ENCODE measurements at regions not wholly inside any gene's neighbourhood (a gene's known extent, or its start where the extent isn't known, plus 50 kb on each side); places are given as distances from the start of the nearest gene placed in this dataset.

DNA sequence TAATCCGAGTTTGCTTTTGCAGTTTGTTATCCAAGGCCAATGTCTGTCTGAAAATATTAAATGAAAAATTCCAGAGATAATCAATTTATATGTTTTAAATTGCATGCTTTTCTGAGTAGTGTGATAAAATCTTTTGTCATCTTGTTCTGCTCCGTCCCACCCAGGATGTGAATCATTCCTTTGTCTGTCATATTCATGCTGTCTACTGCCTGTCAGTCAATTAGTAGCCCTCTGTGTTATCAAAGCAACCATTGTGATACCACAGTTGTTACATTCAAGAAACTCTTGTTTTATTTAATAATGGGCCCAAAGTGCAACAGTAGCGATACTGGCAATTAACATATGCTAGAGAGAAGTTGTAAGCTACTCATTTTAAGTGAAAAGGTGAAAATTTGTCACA is 819.3 kb downstream of the BRINP3 start:
- Histone ChIP-seq H4K20me1 (replicated peaks; ENCODE audit: insufficient read depth) (no peaks in the 10 kb centered on the region), H3K27me3 (ENCODE audit: insufficient read depth) (no peaks in the 10 kb centered on the region), H3K4me3 (no peak overlapping the region), H3K79me2 (replicated peaks; ENCODE audit: insufficient read depth) (no peaks in the 10 kb centered on the region), H3K4me2 (no peak overlapping the region), H2AFZ (no peak overlapping the region), H3K4me1 (ENCODE audit: insufficient read depth) (no peaks in the 10 kb centered on the region), H3K36me3 (ENCODE audit: insufficient read depth) (no peaks in the 10 kb centered on the region), H3F3A (replicated peaks; ENCODE audit: low read depth) (no peaks in the 10 kb centered on the region), H3K27ac (ENCODE audit: low read depth) (no peak overlapping the region), H3K9me2 (ENCODE audit: insufficient read depth) (no peaks in the 10 kb centered on the region)
- no peaks in the 10 kb centered on the region for H3K27me3 Mint-ChIP-seq (ENCODE audit: insufficient read depth, low read depth, poor library complexity)
- TF ChIP-seq NANOG (IDR thresholded peaks at IDR 0.05; ENCODE audit: borderline replicate concordance) (no peak), ZNF331 (CRISPR knock-in tag; IDR thresholded peaks at IDR 0.05; ENCODE audit: low read depth) (no peak), STAT1 (IDR thresholded peaks at IDR 0.05; ENCODE audit: unreplicated experiment) (no peak), EZH2 (IDR thresholded peaks at IDR 0.05; ENCODE audit: low read depth, unreplicated experiment) (no peak), JUNB (IDR thresholded peaks at IDR 0.05; ENCODE audit: unreplicated experiment) (no peak), CREB1 (CRISPR knock-in tag; IDR thresholded peaks at IDR 0.05; ENCODE audit: low read depth) (no peak), ZNF114 (CRISPR knock-in tag; IDR thresholded peaks at IDR 0.05) (no peak), POLR2AphosphoS5 (IDR thresholded peaks at IDR 0.05; ENCODE audit: low read depth) (no peak)
- TF ChIP-seq, protein P1, sequence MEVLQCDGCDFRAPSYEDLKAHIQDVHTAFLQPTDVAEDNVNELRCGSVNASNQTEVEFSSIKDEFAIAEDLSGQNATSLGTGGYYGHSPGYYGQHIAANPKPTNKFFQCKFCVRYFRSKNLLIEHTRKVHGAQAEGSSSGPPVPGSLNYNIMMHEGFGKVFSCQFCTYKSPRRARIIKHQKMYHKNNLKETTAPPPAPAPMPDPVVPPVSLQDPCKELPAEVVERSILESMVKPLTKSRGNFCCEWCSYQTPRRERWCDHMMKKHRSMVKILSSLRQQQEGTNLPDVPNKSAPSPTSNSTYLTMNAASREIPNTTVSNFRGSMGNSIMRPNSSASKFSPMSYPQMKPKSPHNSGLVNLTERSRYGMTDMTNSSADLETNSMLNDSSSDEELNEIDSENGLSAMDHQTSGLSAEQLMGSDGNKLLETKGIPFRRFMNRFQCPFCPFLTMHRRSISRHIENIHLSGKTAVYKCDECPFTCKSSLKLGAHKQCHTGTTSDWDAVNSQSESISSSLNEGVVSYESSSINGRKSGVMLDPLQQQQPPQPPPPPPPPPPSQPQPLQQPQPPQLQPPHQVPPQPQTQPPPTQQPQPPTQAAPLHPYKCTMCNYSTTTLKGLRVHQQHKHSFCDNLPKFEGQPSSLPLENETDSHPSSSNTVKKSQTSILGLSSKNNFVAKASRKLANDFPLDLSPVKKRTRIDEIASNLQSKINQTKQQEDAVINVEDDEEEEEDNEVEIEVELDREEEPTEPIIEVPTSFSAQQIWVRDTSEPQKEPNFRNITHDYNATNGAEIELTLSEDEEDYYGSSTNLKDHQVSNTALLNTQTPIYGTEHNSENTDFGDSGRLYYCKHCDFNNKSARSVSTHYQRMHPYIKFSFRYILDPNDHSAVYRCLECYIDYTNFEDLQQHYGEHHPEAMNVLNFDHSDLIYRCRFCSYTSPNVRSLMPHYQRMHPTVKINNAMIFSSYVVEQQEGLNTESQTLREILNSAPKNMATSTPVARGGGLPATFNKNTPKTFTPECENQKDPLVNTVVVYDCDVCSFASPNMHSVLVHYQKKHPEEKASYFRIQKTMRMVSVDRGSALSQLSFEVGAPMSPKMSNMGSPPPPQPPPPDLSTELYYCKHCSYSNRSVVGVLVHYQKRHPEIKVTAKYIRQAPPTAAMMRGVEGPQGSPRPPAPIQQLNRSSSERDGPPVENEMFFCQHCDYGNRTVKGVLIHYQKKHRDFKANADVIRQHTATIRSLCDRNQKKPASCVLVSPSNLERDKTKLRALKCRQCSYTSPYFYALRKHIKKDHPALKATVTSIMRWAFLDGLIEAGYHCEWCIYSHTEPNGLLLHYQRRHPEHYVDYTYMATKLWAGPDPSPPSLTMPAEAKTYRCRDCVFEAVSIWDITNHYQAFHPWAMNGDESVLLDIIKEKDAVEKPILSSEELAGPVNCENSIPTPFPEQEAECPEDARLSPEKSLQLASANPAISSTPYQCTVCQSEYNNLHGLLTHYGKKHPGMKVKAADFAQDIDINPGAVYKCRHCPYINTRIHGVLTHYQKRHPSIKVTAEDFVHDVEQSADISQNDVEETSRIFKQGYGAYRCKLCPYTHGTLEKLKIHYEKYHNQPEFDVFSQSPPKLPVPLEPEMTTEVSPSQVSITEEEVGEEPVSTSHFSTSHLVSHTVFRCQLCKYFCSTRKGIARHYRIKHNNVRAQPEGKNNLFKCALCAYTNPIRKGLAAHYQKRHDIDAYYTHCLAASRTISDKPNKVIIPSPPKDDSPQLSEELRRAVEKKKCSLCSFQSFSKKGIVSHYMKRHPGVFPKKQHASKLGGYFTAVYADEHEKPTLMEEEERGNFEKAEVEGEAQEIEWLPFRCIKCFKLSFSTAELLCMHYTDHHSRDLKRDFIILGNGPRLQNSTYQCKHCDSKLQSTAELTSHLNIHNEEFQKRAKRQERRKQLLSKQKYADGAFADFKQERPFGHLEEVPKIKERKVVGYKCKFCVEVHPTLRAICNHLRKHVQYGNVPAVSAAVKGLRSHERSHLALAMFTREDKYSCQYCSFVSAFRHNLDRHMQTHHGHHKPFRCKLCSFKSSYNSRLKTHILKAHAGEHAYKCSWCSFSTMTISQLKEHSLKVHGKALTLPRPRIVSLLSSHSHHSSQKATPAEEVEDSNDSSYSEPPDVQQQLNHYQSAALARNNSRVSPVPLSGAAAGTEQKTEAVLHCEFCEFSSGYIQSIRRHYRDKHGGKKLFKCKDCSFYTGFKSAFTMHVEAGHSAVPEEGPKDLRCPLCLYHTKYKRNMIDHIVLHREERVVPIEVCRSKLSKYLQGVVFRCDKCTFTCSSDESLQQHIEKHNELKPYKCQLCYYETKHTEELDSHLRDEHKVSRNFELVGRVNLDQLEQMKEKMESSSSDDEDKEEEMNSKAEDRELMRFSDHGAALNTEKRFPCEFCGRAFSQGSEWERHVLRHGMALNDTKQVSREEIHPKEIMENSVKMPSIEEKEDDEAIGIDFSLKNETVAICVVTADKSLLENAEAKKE (CRISPR knock-in tag; IDR thresholded peaks at IDR 0.05) = no peak
- no peaks in the 10 kb centered on the region for H3K36me3 Mint-ChIP-seq (ENCODE audit: low read depth)
- H3K27ac Mint-ChIP-seq = no peak overlapping the region
- H3K9me3 Mint-ChIP-seq = no peaks in the 10 kb centered on the region
- no peak overlapping the region for H3K4me3 Mint-ChIP-seq
- H3K4me1 Mint-ChIP-seq = no peaks in the 10 kb centered on the region
- DNase-seq (ENCODE audit: low spot score) (no peak), ATAC-seq (no peak)

All from GM23338 (cell line).